GM18507 (cell line): ENCODE measurements at regions not wholly inside any gene's neighbourhood (a gene's known extent, or its start where the extent isn't known, plus 50 kb on each side); places are given as distances from the start of the nearest gene placed in this dataset.

Source experiments
- DNase-seq: peaks from one replicate; pipeline ENCODE4 v3.0.0; 2011; ENCODE audit warnings: low read depth; ENCODE audit not compliant: insufficient read length; ENCODE audit errors: extremely low spot score
- FAIRE-seq: peaks from 2 replicates; lab custom pipeline; 2011; peaks lifted over from hg19 to GRCh38; lab: Jason Lieb, UNC

DNA sequence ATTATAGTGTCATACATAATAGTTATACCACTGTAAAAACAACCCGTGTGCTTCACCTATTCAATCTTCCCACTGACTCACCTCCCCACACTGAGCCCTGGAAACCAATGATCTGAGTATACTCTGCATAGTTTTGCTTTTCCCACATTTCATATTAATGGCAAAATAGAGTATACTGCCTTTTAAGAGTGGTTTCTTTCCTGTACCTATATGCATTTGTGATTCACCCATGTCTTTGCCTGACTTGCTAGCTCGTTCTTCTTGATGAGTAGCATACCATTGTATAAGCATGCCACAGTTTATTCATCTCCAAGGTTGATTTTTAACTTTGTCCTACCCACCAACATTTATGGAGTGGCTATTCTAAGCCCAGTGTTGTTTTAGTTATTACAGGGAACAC lies 686.4 kb downstream of the PLCL1 start:
- DNase-seq = no peak
- FAIRE-seq = no peak

DNA sequence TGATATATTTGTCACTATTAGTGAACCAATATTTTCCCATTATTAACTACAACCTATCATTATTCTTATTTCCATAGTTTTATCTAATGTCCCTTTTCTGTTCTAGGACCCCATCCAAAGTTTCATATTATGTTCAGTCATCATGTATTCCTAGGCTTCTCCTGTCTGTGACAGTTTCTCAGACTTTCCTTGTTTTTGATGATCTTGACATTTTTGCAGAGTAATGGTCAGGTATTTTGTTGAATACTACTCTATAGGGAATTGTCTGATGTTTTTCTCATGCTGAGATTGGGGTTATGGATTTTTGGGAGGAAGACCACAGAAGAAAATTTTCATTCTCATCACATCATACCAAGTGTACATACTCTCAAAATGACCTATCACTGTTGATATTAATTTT lies 684.6 kb downstream of the PLCL1 start:
- FAIRE-seq = no peak
- DNase-seq = no peak

DNA sequence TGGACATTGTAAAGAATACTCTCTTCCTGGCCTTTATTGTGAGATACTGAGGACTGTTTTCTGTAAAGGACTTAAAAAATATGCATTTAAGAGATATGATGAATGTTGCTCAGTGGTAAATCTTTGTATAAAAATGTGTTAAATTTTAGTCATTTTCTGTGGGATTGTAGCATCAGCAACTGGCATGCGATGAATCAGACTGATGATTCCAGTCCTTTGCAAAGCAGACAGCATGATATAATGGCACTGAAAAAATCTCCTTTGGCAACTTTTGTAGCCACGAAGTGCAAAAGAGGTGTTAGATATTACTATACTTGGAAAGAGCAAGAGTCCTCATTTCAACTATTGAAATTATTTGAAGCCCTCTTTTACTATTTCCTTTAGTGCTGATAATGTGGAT lies 678.7 kb downstream of the PLCL1 start:
- no peak for FAIRE-seq
- no peak for DNase-seq

DNA sequence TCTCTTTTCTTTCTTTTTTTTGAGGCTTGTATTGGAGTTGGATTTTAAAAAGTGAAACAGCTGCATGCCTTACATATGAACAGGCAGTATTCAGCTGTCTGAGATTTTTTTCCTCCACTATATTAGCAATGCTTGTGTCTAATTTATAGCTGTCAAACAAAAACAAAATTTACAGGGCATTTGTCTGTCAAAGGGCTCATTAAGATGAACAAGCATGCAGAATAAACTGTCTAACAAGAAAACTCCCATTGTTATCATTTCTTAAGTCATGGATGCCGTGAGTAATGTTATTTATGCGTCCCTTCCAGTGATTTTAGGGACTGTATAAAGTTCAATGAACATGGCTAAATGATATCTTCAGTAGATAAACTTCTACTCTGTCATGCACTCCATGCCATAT lies 674.7 kb downstream of the PLCL1 start:
- DNase-seq = no peak
- FAIRE-seq = no peak

DNA sequence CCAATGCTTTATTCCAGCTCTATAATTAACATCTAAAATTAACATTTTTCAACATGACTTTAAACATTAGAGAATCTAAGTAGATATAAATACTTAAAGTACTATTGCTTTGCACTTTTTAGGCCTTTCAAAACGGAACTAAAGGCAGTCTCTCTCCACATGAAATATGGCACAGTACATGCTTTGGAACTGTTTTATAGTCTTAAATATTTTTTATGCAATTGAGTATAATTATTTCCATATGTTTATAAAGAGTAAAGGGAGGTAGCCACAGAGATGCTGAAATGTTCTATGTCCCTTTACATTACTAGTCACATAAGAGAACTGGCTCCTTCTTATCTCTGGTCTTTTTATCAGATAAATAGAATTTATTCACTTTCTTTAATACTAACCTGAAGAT lies 674.0 kb downstream of the PLCL1 start:
- no peak for DNase-seq
- no peak for FAIRE-seq

DNA sequence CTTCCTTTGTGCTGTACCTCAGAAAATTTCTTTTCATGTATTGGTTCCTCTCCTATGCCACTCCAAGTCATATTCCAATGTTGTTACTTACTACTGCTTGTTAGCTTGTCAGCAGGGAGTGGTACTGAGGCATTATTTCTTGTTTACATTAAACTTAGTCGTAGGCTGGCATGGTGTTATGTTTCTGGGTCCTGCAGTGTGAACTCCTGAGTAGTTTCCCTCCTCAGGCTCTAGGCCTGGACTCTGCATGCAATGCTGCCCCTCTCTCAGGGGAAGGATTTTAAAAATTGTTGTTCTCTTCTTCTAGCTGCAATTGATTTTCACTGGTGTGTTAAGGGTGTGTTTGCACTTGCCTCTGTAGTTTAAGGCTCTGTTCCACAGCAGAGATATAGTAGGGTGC lies 671.6 kb downstream of the PLCL1 start:
- FAIRE-seq = no peak
- DNase-seq = no peak

DNA sequence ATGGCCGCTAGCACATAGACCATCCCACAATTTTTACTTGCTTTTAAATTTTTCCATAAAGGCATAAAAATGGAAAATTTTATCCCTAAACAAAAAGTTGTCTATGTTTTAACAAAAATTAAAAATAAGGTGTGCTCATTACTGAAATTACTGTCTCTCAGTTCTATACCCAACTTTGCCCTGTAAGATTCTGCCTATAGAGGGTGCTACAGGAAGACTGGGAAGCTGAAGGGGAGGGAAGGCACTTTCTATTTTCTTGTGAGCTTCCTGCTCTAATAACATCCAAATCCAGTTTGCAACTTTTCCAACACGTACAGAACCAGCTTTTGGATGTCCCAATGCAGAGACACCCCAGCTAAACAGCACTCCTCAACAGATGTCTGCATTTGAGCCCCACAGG lies 666.9 kb downstream of the PLCL1 start:
- FAIRE-seq (no peak), DNase-seq (no peak)

DNA sequence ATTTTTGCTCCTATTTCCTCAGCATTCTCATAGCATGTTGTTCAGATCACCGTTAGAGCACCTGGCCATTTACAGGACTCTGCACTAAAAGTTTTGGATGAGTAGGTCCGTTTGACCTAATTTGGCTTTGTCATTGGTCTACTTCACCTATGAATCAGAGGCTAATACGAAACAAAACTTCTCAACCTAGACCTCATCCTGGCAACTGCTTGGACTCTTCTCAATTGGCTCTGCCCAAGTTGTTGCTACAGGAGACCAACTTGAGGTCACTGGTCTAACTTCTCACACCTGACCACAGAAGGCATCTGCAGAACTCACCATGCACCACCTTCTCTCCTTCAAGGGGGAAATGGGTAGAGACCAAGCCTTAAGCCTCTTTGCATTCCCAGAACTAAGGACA lies 663.7 kb downstream of the PLCL1 start:
- FAIRE-seq = no peak
- DNase-seq = no peak

DNA sequence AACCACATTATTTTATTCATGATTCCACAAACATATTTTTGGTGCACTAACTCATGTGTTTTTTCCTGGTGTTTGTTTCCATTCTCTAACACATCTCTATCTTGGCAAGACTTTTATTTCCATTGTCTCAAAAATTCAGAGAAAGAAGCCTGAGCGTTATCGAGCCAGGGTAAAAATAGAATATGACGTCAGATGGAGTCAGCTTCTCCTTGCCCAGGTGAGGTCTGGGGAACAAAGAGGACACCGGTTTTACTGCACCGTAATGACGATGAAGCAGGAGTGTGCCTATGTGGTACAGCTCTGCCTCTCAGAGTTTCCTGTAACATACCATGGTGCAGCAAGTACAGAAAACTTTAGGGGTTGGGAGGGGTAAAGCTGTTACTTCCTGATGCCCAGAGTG lies 661.6 kb downstream of the PLCL1 start:
- FAIRE-seq = no peak
- no peak for DNase-seq

DNA sequence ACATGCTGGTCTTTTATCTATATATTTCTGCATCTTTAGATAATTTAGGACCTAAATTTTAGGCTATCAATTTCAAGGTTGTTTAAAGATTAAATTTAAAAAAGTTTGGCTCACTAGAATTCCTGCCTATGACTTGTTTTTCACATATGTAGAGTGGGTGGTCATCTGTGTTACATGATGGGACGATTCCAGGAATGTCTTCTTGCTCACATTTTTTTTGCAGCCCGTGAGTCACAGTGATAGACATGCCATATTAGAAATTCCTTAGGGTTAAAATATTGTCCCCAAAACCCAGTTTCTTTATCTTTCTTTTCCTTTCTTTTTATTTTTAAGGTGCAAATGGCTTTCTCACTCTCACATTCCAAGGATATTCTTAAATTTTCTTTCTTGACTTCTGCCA lies 652.0 kb downstream of the PLCL1 start:
- DNase-seq = no peak
- FAIRE-seq = no peak

DNA sequence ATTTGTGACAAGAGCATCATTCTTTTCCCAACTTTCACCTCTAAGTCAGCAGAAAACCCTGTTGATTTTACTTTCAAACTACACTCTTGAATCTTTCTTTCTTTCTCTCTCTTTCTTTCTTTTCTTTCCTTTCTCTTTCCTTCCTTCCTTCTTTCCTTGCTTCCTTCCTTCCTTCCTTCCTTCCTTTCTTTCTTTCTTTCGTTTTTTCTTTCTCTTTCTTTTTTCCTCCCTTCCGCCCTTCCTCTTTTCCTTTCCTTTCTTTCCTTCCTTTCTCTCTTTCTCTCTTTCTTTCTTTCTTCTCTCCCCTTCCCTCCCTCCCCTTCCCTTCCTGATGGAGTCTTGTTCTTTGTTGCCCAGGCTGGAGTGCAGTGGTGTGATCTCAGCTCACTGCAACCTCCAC lies 649.5 kb downstream of the PLCL1 start:
- DNase-seq = no peak
- FAIRE-seq = no peak

DNA sequence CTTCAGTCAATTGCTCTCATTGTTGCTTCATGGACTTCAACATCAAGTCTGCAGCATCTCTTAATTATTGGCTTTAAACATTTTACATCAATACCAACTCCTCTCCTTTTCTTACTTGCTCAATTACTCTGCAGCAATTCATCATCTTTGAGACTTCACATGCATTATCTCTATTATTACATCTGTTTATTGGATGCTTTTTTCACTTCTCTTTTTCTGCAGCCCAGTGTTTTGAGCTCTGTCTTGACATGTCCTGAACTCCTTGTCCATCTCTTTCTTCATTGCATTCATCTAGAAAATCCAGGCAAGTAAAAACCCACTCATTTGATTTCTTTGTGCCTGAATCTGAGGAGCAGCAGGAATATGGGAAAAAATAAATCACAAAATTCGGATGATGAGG lies 647.9 kb downstream of the PLCL1 start:
- FAIRE-seq = no peak
- DNase-seq = no peak

DNA sequence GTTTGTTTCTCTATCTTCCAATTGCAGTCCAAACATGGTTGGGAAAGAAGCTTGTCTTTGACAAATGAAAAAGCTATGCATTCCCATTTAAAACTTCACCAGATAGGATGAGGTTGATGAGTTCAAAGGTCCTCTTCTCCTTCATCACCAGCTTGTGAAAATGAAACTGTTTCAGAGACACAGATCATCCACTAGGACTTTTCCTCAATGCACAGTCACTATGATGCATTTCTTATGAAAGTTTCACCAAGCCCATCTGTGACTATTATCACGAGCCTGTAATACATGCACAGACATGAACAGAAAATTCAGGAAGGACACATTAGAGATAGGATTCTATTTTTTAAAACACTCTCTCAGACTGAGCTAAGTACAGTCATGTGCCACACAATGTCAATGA lies 644.4 kb downstream of the PLCL1 start:
- FAIRE-seq (no peak), DNase-seq (no peak)

DNA sequence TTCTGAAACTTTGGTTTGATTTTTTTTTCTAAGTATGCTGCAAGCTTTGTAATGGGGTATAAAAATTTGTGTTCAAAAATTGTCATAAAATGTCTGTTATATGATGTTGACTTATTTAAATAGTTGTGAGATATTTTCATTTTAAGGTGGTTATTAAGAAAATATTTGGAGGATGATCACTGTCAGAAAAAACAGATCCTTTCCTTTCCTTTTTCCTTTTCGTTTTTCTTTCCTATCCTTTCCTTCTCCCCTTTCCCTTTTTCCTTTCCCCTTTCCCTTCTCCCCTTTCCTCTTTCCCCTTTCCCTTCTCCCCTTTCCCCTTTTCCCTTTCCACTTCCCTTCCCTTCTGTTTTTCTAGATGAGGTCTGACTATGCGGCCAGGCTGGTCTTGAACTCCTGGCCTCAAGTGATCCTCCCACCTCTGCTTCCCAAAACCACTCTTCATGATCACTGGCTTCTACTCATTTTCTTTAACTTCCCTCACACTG lies 640.5 kb downstream of the PLCL1 start:
- FAIRE-seq (no peak), DNase-seq (no peak)

DNA sequence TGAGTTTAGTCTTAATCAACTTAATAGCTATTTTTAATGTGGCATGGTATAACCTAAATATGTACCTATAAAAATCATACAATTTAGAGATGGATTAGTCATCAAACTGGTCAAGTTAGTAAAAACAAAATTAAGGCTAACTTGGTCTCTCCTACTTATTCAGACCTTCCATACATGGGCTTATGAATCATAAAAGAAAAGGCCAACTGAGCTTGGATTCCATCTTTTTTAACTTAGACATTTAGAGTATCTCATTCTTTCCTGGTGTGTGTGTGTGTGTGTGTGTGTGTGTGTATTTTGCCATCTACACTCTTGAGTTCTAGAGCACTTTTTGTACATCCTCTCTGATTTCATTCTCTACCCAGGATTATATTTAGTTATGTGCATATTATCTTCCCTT lies 637.5 kb downstream of the PLCL1 start:
- no peak for FAIRE-seq
- no peak for DNase-seq

DNA sequence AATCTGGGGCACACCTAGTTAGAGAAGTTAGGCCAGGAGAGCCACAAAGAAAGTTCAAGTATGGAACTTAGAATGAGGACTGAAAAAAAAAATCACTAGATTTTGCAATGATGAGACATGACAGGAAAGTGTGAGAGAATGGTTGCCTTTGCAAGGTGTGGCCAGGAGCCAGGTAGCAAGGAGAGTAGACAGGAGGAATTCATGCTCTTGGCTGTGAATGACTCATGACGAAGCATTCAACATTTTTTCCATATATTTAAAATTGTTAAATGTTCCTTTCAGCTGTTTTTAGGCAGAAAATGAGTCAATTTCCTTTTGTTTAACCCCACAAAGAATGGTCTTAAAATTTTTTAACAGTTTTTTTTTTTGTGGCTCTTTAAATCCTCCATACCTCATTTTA lies 636.9 kb downstream of the PLCL1 start:
- no peak for FAIRE-seq

DNA sequence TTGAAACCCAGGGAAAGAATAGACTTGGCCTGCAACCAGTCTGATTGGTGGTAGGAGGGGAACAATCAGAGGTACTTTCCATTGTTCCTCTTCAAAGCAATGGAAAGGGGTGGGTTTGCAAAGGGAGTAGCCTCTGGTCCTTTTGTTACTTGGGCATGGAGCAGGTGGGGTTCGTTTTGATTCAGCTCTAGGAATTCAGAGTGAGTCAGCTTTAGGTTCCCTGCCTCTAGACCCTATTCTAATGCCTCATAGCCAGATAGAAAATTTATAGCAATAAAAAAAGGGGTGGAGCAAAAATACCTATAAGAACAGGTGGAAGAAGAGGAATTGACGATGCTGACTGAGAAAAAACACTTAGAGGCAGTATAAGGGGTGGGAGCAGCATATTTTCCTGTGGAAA lies 636.4 kb downstream of the PLCL1 start:
- FAIRE-seq (no peak), DNase-seq (no peak)

More for the DNA sequence above, 636.9 kb downstream of the PLCL1 start:
- no peak for DNase-seq

DNA sequence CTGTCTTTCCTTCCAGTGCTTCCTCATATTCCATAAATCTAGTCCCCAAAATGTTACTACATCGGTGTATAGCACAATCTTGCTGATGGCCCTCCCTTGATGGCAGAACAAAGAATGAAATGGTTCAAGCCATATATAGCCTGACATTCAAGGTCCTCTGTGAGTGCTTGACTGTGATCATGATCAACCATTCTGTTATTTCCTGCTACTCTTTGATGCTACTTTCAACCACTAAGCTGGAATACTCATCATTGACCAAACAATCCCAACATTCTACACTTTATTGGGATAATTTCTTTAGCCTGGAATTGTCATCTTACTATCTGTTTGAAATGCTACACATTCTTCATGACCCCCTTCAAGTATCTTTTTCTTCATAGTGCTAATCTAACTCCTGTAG lies 633.9 kb downstream of the PLCL1 start:
- DNase-seq (no peak), FAIRE-seq (no peak)

DNA sequence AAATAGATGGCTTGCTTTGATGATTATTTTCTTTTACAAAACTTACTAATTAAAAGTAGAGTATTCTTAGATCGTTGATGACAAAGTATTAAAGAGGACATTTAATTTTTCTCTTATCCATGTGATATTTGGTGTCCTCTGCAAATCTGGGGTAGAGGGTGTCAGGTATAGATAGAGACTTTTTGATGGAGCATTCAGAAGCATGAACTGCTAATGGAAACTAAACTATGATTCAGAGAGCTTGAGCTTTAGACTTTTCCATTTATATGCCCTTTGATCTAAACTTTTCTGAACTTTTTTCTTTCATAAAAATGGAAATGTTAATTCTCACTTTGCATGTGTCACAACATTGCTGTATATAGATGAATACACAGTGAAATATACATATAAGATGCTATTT lies 619.7 kb downstream of the PLCL1 start:
- FAIRE-seq (no peak), DNase-seq (no peak)

DNA sequence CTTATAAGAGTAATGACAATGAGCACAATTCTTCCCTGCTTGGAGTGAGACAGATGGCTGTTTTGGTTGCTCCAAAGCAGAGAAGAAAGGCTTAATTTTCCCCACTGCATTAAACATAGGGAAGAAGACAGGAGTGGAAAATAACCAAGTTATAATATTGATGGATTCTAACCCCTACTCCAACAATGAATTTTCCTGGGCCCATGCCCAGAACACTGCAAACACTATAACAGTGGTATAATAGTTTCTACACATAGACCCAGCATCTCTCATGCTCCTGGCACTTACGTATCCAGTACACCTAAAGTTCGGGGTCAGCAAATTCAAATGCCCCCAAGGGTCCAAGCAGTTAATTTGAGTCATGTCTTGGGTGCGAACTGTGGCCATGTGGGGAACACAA lies 613.4 kb downstream of the PLCL1 start:
- no peak for FAIRE-seq

DNA sequence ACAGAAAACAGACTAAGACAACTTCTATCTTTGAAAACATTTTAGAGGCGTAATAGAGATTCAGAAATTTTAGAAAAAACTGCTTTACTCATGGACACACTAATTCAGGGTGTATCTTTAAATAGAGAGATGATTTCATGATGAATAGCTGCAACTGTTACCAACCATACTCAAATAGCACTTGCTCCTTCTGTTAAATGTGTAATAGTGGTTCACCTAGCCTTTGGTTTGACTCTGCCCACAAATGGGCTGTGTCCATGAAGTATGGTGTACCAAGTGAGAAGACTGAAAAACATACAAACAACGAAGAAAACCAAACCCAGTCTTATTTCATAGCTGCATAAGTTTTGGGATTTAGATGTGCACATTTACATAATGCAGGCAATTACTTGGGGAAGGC lies 610.6 kb downstream of the PLCL1 start:
- FAIRE-seq (no peak), DNase-seq (no peak)

More for the DNA sequence above, 613.4 kb downstream of the PLCL1 start:
- no peak for DNase-seq

DNA sequence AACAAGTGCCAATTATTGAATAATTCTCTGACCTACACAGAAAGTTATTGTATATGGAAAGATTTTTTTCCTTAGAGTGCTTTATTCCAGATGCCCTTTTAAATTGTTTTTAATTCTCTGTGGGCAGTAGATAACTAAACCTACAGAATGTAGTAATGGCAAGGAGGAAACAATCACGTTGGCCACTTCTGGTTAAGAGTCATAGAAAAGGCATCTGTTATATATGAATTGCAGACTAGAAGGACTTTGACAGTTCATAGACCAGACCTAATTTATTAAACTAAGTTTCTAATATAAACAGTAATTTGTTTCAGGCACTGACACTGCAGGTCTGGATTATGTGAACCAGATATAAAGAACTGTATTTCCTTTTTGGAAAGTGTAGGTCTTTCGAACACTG lies 607.5 kb downstream of the PLCL1 start:
- FAIRE-seq (no peak), DNase-seq (no peak)

DNA sequence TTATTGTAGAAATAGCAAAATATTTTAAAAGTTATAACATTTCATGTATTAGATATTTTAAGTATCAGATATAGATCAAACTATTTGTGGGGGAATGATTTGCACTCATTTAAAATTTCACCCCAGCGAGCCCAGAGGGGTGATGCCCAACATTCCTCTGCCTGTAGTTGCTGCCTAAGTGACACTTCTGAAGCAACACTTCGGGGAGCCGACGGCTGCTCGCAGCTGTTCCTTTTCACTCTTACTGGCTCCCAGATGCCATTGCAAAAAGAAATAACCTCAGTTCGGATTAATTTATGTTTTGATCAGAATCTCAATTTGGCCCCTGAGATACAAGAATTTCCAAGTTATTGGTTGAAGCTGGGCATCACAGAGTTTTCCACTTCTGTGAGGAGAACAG lies 603.8 kb downstream of the PLCL1 start:
- no peak for DNase-seq
- FAIRE-seq = no peak
